PC-3 (cell line): ENCODE measurements at regions not wholly inside any gene's neighbourhood (a gene's known extent, or its start where the extent isn't known, plus 50 kb on each side); places are given as distances from the start of the nearest gene placed in this dataset.

ENCODE experiments used
- ATAC-seq: fragments of 200-7000 bp; cut with Tn5 transposase; 2 replicates; pipeline ENCODE4 v1.9.1; 2020; ENCODE audit warnings: mild to moderate bottlenecking, moderate library complexity
- BruUV-seq: library from RNA; stranded (reverse); fragments of 400-500 nt; replicated peaks from 2 replicates; lab custom pipeline; 2021; lab: Mats Ljungman, UMichigan
- CTCF ChIA-PET: fragments of 300-600 bp; sonication (Branson Sonifier 250); formaldehyde crosslinking; loops from one replicate; lab custom pipeline; 2022; ENCODE audit warnings: antibody characterized with exemption; lab: Charles Lee
- POLR2A ChIA-PET: fragments of 300-600 bp; sonication (Branson Sonifier 250); formaldehyde crosslinking; loops from one replicate; lab custom pipeline; 2022; ENCODE audit warnings: antibody characterized with exemption; ENCODE audit not compliant: unreplicated experiment; lab: Charles Lee
- DNase-seq: peaks from one replicate; pipeline ENCODE4 v3.0.0-alpha.2; 2015
- H2AFZ ChIP-seq: fragments of 300-600 bp; sonication (generic); 2 replicates; pipeline ENCODE4 v1.6.0; 2016; ENCODE audit warnings: antibody characterized with exemption, low read length
- H3F3A ChIP-seq: fragments of 300-600 bp; sonication (generic); one replicate; pipeline ENCODE4 v1.6.0; 2017; ENCODE audit warnings: antibody characterized with exemption, low read length, control low read depth, mild to moderate bottlenecking; ENCODE audit not compliant: unreplicated experiment
- H3K27ac ChIP-seq: fragments of 300-600 bp; sonication (generic); 2 replicates; pipeline ENCODE4 v1.5.1; 2016; ENCODE audit warnings: mild to moderate bottlenecking, low read length
- H3K27me3 ChIP-seq: fragments of 300-600 bp; sonication (generic); 2 replicates; pipeline ENCODE4 v1.6.1; 2016; ENCODE audit warnings: low read length, mixed read lengths
- H3K36me3 ChIP-seq: fragments of 300-600 bp; sonication (generic); 2 replicates; pipeline ENCODE4 v1.6.1; 2016; ENCODE audit warnings: low read depth, mixed run types, low read length, mixed read lengths
- H3K4me1 ChIP-seq: fragments of 300-600 bp; sonication (generic); 2 replicates; pipeline ENCODE4 v1.5.1; 2016; ENCODE audit warnings: low read length; ENCODE audit not compliant: insufficient read depth
- H3K4me2 ChIP-seq: fragments of 300-600 bp; sonication (generic); 2 replicates; pipeline ENCODE4 v1.6.0; 2016; ENCODE audit warnings: low read length
- H3K4me3 ChIP-seq: fragments of 300-600 bp; sonication (generic); 2 replicates; pipeline ENCODE4 v1.5.1; 2016; ENCODE audit warnings: mild to moderate bottlenecking, low read length, mixed read lengths
- H3K79me2 ChIP-seq: fragments of 300-600 bp; sonication (generic); 2 replicates; pipeline ENCODE4 v1.6.1; 2017; ENCODE audit warnings: low read length, mixed read lengths
- H3K9ac ChIP-seq: fragments of 300-600 bp; sonication (generic); 2 replicates; pipeline ENCODE4 v1.6.0; 2016; ENCODE audit warnings: mild to moderate bottlenecking, low read length
- H3K9me2 ChIP-seq: fragments of 300-600 bp; sonication (generic); replicated peaks from 2 replicates; pipeline ENCODE4 v1.6.1; 2016; ENCODE audit warnings: mixed run types, low read length, mixed read lengths
- H3K9me3 ChIP-seq: fragments of 300-600 bp; sonication (generic); 2 replicates; pipeline ENCODE4 v1.6.1; 2016; ENCODE audit warnings: low read length, mixed read lengths
- H4K20me1 ChIP-seq: fragments of 300-600 bp; sonication (generic); 2 replicates; pipeline ENCODE4 v1.6.1; 2016; ENCODE audit warnings: low read length, mixed read lengths
- EZH2 ChIP-seq: fragments of 300-600 bp; sonication (generic); IDR thresholded peaks from one replicate; pipeline ENCODE4 v1.6.1; 2017; ENCODE audit warnings: antibody characterized with exemption, mild to moderate bottlenecking, low read length; ENCODE audit not compliant: unreplicated experiment
- EZH2phosphoT487 ChIP-seq: fragments of 300-600 bp; sonication (generic); IDR thresholded peaks from 2 replicates; pipeline ENCODE4 v1.6.1; 2018; ENCODE audit warnings: mild to moderate bottlenecking, antibody characterized with exemption, low read length, borderline replicate concordance
- intact Hi-C: fragments of 100-400 bp; cut with micrococcal nuclease; formaldehyde crosslinking; loops from 2 replicates; pipeline ENCODE4 v1.9.0; 2023
- TF ChIP-seq, protein P1 (sequence below): fragments of 300-600 bp; sonication (generic); conservative IDR thresholded peaks from 2 replicates; pipeline ENCODE4 v1.5.1; 2017; ENCODE audit warnings: antibody characterized with exemption, low read depth, mild to moderate bottlenecking, low read length

DNA sequence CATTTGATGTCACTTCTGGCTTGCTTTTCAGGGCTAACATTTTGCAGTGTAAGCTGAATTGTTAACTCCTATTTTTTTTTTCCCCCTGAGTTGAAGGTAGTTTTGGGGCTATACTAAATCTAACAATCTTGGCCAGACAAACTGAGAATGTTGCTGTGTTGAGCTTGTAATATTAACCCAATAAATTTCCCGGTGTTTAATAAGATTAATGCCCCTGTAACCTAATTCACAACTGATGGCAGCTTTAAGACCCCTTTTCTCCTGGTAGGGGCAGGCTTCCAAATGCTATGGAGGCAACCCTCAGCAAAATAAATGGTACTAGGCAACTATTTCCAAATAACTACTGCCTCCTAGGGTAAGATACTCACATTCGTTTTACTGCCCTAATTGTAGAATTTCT is 549.6 kb upstream of the KIF2B start:
- Histone ChIP-seq H3K27me3 (no peaks in the 10 kb centered on the region), H3K79me2 (no peaks in the 10 kb centered on the region), H3K9ac (no peak overlapping the region), H4K20me1 (no peaks in the 10 kb centered on the region), H2AFZ (no peak overlapping the region), H3K9me3 (peaks cover 25% of the 10 kb centered on the region; the same call in 1 of the 2 replicates), H3K27ac (no peak overlapping the region), H3K9me2 (no peaks in the 10 kb centered on the region), H3K4me3 (no peak overlapping the region), H3K36me3 (no peaks in the 10 kb centered on the region), H3F3A (no peaks in the 10 kb centered on the region), H3K4me1 (no peaks in the 10 kb centered on the region), H3K4me2 (no peak overlapping the region)
- no TSS peak for BruUV-seq
- TF ChIP-seq, protein P1, sequence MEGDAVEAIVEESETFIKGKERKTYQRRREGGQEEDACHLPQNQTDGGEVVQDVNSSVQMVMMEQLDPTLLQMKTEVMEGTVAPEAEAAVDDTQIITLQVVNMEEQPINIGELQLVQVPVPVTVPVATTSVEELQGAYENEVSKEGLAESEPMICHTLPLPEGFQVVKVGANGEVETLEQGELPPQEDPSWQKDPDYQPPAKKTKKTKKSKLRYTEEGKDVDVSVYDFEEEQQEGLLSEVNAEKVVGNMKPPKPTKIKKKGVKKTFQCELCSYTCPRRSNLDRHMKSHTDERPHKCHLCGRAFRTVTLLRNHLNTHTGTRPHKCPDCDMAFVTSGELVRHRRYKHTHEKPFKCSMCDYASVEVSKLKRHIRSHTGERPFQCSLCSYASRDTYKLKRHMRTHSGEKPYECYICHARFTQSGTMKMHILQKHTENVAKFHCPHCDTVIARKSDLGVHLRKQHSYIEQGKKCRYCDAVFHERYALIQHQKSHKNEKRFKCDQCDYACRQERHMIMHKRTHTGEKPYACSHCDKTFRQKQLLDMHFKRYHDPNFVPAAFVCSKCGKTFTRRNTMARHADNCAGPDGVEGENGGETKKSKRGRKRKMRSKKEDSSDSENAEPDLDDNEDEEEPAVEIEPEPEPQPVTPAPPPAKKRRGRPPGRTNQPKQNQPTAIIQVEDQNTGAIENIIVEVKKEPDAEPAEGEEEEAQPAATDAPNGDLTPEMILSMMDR = no peak
- TF ChIP-seq EZH2phosphoT487 (no peak), EZH2 (no peak)
- ChIA-PET POLR2A (no interaction called here), CTCF (no interaction called here)
- no peak for DNase-seq
- intact Hi-C loops = no loop called here
- ATAC-seq = no peak

GRCh38 chr17:53270936-53271335 is 551.8 kb upstream of the KIF2B start:
- no peaks in the 10 kb centered on the region for H3K79me2 ChIP-seq

DNA sequence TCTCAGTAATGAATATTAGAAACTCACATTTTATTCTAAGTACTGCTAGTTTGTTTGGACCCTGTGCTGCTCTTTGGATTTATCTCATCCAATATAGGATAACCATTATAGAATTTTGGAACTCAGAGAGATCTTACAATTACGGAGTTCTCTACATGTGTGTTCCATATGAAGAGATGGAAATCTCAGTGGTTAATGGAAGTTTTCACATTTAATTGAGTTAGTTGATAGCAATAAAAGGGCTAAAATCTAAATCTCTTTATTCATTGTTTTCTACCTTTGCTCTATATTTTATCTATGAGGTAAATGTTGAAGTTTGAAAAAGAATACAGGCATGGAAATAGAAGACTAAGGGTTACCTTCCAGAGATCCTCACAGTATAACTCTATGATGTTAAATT is 558.0 kb upstream of the KIF2B start:
- TF ChIP-seq, protein P1 = no peak
- TF ChIP-seq EZH2 (no peak), EZH2phosphoT487 (no peak)
- no peak for DNase-seq
- no peak for ATAC-seq
- Histone ChIP-seq H3K36me3 (no peaks in the 10 kb centered on the region), H3K9me2 (no peaks in the 10 kb centered on the region), H4K20me1 (no peaks in the 10 kb centered on the region), H3K9ac (no peak overlapping the region), H3K27ac (no peak overlapping the region), H3K9me3 (peaks cover 20% of the 10 kb centered on the region), H2AFZ (no peak overlapping the region), H3K79me2 (no peaks in the 10 kb centered on the region), H3K4me3 (no peak overlapping the region), H3K4me2 (no peak overlapping the region), H3F3A (no peaks in the 10 kb centered on the region), H3K4me1 (no peaks in the 10 kb centered on the region), H3K27me3 (no peaks in the 10 kb centered on the region)
- POLR2A ChIA-PET = no interaction called here
- CTCF ChIA-PET = no interaction called here
- intact Hi-C loops = loop anchor here (10.0 kb wide), 1 partner anchor 60 kb away; no protein-coding TSS in a partner anchor
- BruUV-seq = no TSS peak

More at GRCh38 chr17:53270936-53271335, 551.8 kb upstream of the KIF2B start:
- H3K4me2 ChIP-seq = no peak overlapping the region
- TF ChIP-seq EZH2phosphoT487 (no peak), EZH2 (no peak)
- TF ChIP-seq, protein P1 = no peak
- H3K9me2 ChIP-seq = no peaks in the 10 kb centered on the region
- H3K9ac ChIP-seq = no peak overlapping the region
- H2AFZ ChIP-seq = no peak overlapping the region
- CTCF ChIA-PET = no interaction called here
- H3K27me3 ChIP-seq = no peaks in the 10 kb centered on the region
- ATAC-seq (no peak), DNase-seq (no peak)
- no peaks in the 10 kb centered on the region for H3F3A ChIP-seq
- POLR2A ChIA-PET = no interaction called here
- no peak overlapping the region for H3K27ac ChIP-seq
- no peak overlapping the region for H3K4me3 ChIP-seq
- peaks cover 21% of the 10 kb centered on the region for H3K9me3 ChIP-seq
- BruUV-seq = no TSS peak
- no peaks in the 10 kb centered on the region for H3K36me3 ChIP-seq
- no peaks in the 10 kb centered on the region for H3K4me1 ChIP-seq
- intact Hi-C loops = no loop called here
- no peaks in the 10 kb centered on the region for H4K20me1 ChIP-seq
